GM18505 (cell line): ENCODE measurements at regions not wholly inside any gene's neighbourhood (a gene's known extent, or its start where the extent isn't known, plus 50 kb on each side); places are given as distances from the start of the nearest gene placed in this dataset.
A peak's percentile ranks its signal among the peaks of the same experiment; 100 is the strongest.

Source experiments
- ATAC-seq: cut with Tn5 transposase; IDR thresholded peaks from one replicate; pipeline ENCODE4 v1.9.1; 2021; ENCODE audit not compliant: unreplicated experiment
- POLR2A ChIP-seq: IDR thresholded peaks from 4 replicates; pipeline ENCODE4 v1.6.1; 2011; ENCODE audit warnings: borderline replicate concordance; ENCODE audit not compliant: insufficient read depth, insufficient read length; ENCODE audit errors: extremely low read depth

DNA sequence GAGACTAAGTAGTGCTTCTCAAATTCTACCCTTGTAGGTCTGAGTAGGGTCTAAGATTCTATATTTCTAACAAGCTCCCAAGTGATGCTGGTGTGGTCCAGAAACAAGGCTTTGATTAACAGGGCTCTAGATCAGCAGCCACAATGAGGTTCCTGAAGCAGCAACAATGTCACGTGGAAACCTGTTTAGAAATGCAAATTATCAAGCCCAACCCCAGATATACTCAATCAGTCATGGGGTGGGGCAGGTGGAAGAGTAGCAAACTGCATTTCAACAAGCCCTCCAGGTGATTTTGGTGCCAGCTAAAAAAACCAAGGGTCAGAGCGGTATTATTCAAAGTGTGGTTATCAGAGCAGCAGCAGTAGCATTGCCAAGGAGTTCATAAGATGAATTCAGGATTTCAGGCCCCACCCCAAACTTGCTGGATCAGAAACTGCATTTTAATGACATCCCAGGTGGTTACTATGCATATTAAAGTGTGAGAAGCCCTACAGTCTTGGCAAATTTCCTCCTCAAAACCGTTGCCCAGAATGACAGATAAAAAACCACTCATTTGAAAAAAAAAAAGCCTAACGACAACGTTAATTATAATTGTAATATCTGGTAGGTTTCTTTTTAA lies 199.2 kb downstream of the AHR start:
- ATAC-seq: no peak
- TF ChIP-seq POLR2A: no peak

DNA sequence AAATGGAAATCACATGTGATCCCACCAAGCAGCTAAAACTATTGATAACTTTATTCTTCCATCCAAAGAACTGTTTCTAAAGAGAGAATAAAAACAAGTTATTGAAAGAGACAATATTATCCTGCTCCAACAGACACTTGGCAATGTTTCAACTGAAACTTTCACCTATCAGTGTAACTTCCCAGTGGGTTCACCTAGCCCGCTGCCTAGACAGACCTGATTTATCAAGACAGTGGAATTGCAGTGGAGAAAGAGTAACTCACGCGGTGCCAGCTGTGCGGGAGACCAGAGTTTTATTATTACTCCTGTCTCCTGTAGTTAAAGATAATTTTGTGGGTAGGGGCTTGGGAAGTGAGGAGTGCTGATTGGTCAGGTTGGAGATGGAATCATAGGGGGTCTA lies 199.8 kb downstream of the AHR start:
- no peak for TF ChIP-seq POLR2A
- ATAC-seq: no peak

DNA sequence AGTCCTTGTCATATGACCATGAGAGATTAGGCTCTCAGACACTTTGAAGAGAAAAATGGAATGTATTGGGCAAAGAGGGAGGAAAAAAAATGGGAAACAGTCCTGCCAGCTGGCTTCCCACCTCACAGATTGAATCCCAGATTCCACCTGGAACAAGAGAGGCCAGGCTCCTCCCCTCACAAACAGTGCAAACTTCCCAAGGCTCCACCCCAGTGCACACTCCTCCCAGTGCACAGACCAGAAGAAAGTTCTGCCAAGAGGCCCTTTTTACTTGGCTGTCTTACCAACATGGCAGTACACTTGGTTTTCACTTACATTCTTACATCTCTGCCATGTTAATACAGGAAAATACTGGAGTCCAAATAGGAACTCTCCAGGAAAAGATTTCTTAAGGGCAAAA lies 202.3 kb downstream of the AHR start:
- no peak for ATAC-seq

DNA sequence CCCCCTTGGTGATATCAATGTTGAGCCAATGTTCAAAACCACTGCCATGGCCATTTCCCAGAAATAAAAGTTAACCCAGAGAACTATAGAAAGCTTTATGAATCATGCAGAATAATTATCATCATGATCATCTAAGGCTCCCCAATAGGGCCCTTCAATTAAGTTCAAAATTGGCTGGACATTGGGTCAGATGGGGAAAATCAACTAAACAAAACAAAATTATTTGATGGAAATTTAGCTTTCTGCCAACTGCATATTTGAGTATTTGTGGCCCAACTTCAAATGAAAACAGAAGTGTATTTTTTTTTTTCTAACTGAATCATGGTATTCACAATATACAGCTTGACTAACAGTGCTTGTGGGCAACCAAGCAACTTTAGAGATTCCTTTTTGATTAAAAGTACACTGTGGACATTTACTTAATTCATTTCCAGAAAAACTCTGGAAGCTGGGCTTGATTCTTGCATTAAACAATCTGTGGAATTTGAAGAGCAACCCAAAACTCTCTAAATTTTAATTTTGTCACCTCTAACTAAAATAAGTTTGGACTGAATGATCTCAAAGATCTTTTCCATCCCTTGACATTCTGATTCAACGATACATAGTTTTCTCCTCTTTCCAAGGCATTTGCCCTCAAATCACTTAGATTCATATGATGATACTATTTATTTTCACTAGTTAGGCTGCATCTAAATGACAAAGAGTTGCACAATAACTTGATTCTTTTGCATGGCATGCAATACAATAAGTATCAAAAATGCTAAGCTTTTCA lies 203.2 kb downstream of the AHR start:
- ATAC-seq: no peak
- no peak for TF ChIP-seq POLR2A

More for the DNA sequence above, 202.3 kb downstream of the AHR start:
- TF ChIP-seq POLR2A: no peak

DNA sequence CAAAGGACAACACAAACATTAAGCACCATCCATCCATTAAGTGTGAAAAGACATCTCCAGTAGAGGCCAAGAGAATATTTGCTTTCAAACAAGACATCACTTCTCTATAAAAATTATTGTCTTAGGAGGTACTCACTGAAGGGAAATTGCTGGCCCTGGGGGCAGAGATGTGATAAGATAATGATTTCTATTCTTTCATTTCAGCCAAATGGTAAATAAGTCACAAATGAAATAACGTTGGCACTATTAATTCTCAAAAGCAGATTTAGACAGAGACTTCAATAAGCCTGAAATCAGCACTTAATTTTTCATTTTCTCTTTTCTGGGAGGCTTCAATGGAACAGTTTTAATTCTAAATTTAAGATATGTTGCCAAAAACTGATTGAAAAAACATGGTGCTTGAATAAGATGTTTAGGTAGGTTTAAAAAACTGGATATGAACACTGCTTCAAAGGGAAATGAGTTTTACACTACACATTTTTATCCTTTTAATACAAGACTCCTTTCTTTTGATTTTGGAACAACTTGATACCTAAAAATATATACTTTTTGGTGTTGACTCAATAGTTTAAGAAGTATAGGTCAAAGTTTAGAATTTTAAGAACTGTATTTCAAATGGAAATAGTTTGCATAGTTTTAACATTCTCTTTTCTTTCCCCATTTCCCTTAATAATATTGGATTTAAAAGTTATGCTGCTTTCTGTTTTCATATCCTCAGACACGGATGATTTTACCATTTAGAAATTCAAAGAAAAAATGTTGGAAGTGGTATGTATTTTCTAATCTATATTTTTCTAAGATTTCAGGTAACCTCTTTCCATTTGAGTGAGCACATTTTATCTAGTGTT lies 204.0 kb downstream of the AHR start:
- ATAC-seq: no peak
- TF ChIP-seq POLR2A: no peak

DNA sequence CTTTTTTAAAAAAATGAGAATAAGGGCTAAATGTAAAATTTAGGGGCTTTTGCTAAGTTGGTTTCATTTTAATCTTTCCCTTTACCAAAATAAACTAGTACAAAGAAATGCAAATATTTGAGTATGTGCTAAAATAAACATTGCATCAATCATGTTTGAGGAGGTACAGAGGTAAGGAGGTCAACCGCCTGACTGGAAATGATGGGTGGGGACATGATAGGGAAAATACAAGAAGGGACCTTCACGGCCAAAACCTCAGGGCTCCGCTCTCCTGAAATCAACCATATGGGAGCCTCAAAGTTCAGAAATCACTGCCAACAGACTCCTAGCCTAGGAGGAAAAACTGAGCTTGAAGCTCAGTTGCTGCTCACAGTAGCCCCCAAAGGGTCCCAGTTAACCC lies 207.6 kb downstream of the AHR start:
- ATAC-seq: peak; percentile 55
- TF ChIP-seq POLR2A: no peak

DNA sequence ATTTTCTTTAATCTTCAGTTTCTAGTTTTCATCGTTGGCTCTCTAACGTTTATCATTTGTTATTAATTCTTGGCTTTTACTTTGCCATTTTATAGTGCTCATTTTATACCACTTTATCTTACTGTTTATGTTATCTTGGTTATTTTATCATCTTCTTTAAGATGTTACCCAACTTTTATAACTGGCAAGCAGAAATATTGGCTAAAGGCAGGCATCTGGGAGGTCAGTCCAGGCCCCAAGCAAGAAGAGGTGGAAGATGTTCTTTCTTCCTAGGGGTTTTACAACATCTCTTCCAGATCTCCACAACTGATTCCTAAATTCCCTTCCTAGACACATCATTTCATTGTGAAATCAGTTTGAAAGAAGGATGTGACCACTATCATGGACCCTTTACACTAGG lies 208.1 kb downstream of the AHR start:
- ATAC-seq: no peak
- no peak for TF ChIP-seq POLR2A

DNA sequence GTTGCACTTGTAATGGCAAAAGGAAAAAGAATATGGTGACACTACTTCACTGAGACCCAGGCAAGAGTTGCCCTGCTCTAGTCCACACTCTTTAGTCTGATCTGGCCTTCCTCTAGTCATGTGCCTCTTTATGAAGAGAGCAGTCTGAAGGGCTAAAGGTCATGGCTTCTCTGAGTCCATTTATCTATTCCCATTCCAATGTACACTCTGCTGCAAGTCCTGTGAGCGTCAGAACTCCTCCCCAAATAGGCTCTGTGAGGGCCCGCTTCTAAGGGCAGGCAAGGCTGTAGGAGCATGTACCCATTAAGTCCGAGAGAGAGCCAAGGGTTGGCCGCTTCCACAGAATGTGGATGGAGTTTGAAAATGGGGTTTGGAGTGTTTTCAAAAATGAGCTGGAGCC lies 209.3 kb downstream of the AHR start:
- ATAC-seq: no peak

DNA sequence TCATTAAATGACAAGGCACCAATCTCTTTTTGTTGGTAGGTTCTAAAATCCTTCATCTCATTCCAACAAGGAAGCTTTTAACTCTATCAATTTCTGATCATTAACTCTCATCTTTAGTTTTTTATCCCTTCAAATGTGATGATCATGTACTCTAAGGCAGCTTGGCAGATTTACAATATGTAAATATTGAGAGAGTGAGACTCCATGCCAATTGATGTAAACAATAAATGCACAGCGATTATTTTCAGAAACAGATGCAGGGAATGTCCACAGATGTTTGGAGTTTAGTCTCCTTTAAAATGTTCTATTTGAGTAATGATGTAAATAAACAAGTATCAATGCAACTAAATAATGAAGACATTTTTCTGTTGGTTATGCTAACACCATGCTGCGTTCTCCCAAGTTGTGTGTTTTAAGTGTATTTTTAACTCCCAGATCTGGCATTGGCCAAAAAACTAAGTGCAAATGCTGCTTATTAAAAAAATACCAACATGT lies 213.8 kb downstream of the AHR start:
- ATAC-seq: no peak
- TF ChIP-seq POLR2A: no peak

More for the DNA sequence above, 209.3 kb downstream of the AHR start:
- TF ChIP-seq POLR2A: no peak

DNA sequence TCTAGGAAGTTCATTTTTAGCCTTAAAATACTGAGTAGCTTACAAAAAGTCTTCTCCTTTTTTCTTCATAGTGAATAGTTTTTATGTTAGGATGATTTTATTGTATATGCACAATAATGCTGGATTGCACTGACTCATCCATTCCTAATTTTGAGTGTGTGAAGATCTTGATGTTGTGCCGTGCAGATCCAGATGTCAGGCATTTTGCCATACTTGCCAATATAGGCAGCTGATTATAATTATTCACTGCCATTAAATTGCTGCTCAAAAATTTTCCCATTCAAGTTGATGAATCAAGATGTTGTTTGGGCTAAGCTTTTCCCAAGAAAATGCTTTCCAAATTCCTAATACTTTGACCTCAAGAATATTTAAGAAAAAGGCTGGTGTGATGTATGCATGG lies 218.3 kb downstream of the AHR start:
- no peak for ATAC-seq

DNA sequence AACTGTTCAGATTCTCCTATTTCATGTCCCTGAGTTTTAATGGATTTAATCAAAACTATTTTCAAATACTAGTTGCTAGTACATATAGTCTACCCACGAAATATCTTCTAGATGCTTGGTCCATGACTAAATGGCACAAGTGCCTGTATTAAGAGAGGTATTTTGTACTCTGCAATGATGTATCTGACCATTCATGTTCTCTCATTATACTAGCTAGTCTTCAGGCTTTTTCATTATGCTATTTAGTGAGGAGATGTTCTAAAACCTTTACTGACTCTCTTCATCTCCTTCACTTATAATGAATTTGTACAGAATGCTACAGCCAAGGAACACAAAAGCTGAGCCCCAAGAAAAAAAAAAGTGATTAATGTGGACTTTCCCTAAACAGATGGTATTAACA lies 222.5 kb downstream of the AHR start:
- no peak for TF ChIP-seq POLR2A
- ATAC-seq: no peak

More for the DNA sequence above, 218.3 kb downstream of the AHR start:
- TF ChIP-seq POLR2A: no peak

DNA sequence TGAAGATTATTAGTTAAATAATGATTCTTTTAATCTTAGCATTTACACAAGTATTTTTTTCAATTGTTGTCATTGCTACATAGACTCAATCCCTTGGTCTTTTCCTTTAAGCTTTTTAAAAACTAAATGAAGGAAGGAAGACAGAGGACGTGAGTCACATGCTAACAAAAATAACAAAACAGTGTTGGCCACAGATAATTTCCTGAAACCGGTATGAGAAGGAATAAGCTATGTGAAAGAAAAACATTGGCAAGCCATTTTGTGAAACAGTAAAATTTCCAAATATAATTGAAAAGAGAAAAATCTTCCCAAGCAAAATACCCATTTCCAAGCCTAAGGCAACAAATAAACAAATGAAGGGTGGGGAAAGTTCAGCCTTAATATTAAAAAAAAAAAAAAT lies 223.0 kb downstream of the AHR start:
- ATAC-seq: no peak
- TF ChIP-seq POLR2A: no peak
